Gastrocnemius medialis (tissue), 4 donors: ENCODE measurements at regions not wholly inside any gene's neighbourhood (a gene's known extent, or its start where the extent isn't known, plus 50 kb on each side); places are given as distances from the start of the nearest gene placed in this dataset.

Experiments
- ATAC-seq, 2 donors: fragments of 150-250 bp; one replicate each; pipeline ENCODE4 v1.9.1; 2016
- DNase-seq, 2 donors: peaks; one replicate each; pipeline ENCODE4 v3.0.0-alpha.2; 2019
- H3K27ac ChIP-seq, 4 donors: fragments of 200-600 bp; sonication (generic); 1 replicate in 1 of 4; 2 replicates in 3 of 4; pipeline ENCODE4 v1.5.1; 2016 to 2018; ENCODE audit warnings: mild to moderate bottlenecking in 2 of 4, moderate library complexity in 1 of 4
- H3K27me3 ChIP-seq, 3 donors: fragments of 200-600 bp; sonication (generic) in 2 of 3; 1 replicate in 1 of 3; 2 replicates in 2 of 3; pipeline versions ENCODE4 v1.5.1 to v1.6.0; 2016 to 2019; ENCODE audit warnings: mild to moderate bottlenecking in 1 of 3, moderate library complexity in 1 of 3
- H3K36me3 ChIP-seq, 2 donors: fragments of 200-600 bp; sonication (generic) in 1 of 2; one replicate each; pipeline ENCODE4 v1.5.1; 2017 to 2018
- H3K4me1 ChIP-seq, 2 donors: fragments of 200-600 bp; sonication (generic) in 1 of 2; one replicate each; pipeline ENCODE4 v1.5.1; 2016 to 2017; ENCODE audit warnings: mild to moderate bottlenecking in 2 of 2
- H3K4me3 ChIP-seq, 4 donors: fragments of 200-600 bp; sonication (generic) in 3 of 4; 1 replicate in 1 of 4; 2 replicates in 3 of 4; pipeline ENCODE4 v1.5.1; 2016 to 2019; ENCODE audit warnings: mild to moderate bottlenecking in 2 of 4
- H3K9me3 ChIP-seq, 3 donors: fragments of 200-600 bp; sonication (generic) in 2 of 3; 1 replicate in 1 of 3; 2 replicates in 2 of 3; pipeline ENCODE4 v1.5.1; 2016 to 2019
- CTCF ChIP-seq, 5 experiments: fragments of 450-650 bp in 3 of 5; fragments of 200-600 bp in 2 of 5; sonication (generic) in 2 of 5; IDR thresholded peaks in 4 of 5; conservative IDR thresholded peaks in 1 of 5; 1 replicate in 4 of 5; 2 replicates in 1 of 5; pipeline ENCODE4 v1.5.1; 2016 to 2019; ENCODE audit warnings: antibody characterized with exemption in 5 of 5, mild to moderate bottlenecking in 3 of 5, moderate library complexity in 3 of 5
- POLR2A ChIP-seq, 2 donors: fragments of 450-650 bp; IDR thresholded peaks; one replicate each; pipeline ENCODE4 v1.6.1; 2017; ENCODE audit warnings: antibody characterized with exemption in 2 of 2, mild to moderate bottlenecking in 2 of 2, moderate library complexity in 2 of 2
- in situ Hi-C, 4 donors: fragments of 200-750 bp; cut with MboI; loops; one replicate each; pipeline versions ENCODE4 v1.15.0 to v1.8.0; 2017; ENCODE audit warnings: low sequenced_read_pairs in 4 of 4
- intact Hi-C: fragments of 100-400 bp; cut with DNase I; formaldehyde crosslinking; loops from one replicate; pipeline ENCODE4 v1.15.1; 2023; ENCODE audit warnings: low total_unique reads

GRCh38 chr4:25531272-25531671, 124.4 kb upstream of the SLC34A2 start:
- no peaks in the 10 kb centered on the region for H3K4me1 ChIP-seq
- H3K36me3 ChIP-seq: no peaks in the 10 kb centered on the region
- H3K4me3 ChIP-seq: no peak overlapping the region
- H3K9me3 ChIP-seq: no peaks in the 10 kb centered on the region
- intact Hi-C loops: no loop called here
- in situ Hi-C loops: no loop called here
- no peaks in the 10 kb centered on the region for H3K27me3 ChIP-seq
- no peak for DNase-seq
- H3K27ac ChIP-seq: no peak overlapping the region
- no peak for ATAC-seq
- TF ChIP-seq CTCF (IDR thresholded peaks at IDR 0.05 in 4 of 5, conservative IDR thresholded peaks at IDR 0.05 in 1 of 5): no peak
- no peak for TF ChIP-seq POLR2A (IDR thresholded peaks at IDR 0.05)

DNA sequence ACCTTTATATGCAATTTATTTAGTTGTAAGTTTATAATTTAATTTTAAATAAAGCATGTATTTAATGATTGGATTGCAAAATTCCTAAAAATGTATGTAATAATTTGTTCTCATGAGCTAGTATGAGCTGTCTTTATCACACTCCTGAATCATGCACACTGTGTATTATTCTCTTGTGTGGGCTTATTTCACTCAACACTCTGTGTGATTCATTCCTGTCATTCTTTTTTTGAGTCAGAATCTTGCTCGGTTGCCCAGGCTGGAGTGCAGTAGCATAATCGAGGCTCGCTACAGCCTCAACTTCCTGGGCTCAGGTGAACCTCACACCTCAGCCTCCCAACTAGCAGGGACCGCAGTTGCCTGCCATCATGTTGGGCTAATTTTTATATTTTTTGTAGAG, 123.1 kb upstream of the SLC34A2 start:
- H3K4me1 ChIP-seq: no peaks in the 10 kb centered on the region
- DNase-seq (no peak), ATAC-seq (no peak)
- no peak overlapping the region for H3K27ac ChIP-seq
- in situ Hi-C loops: no loop called here
- no peaks in the 10 kb centered on the region for H3K27me3 ChIP-seq
- H3K4me3 ChIP-seq: no peak overlapping the region
- no peaks in the 10 kb centered on the region for H3K36me3 ChIP-seq
- TF ChIP-seq CTCF (IDR thresholded peaks at IDR 0.05 in 4 of 5, conservative IDR thresholded peaks at IDR 0.05 in 1 of 5) (no peak), POLR2A (IDR thresholded peaks at IDR 0.05) (no peak)
- intact Hi-C loops: no loop called here
- H3K9me3 ChIP-seq: no peaks in the 10 kb centered on the region

DNA sequence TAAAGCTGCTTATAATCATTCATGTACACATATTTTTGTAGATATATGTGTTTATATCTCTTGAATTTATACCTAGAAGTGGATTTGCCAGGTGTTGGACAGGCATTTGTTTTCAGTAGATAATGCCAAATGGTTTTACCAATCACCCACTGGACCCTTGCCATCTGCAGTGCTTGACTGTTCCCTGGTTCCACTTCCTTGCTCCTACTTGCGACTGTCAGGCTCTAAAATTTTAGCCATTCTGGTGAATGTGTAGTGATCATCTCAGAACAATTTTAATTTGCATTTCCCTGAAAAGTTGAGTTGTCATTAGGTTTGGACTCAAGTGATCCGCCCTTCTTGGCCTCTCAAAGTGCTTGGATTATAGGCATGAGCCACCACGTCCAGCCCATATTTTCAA, 122.4 kb upstream of the SLC34A2 start:
- ATAC-seq (no peak), DNase-seq (no peak)
- no peaks in the 10 kb centered on the region for H3K36me3 ChIP-seq
- TF ChIP-seq CTCF (IDR thresholded peaks at IDR 0.05 in 4 of 5, conservative IDR thresholded peaks at IDR 0.05 in 1 of 5): no peak
- TF ChIP-seq POLR2A (IDR thresholded peaks at IDR 0.05): no peak
- intact Hi-C loops (no loop called here), in situ Hi-C loops (no loop called here)
- H3K4me3 ChIP-seq: no peak overlapping the region
- H3K27me3 ChIP-seq: no peaks in the 10 kb centered on the region
- no peaks in the 10 kb centered on the region for H3K4me1 ChIP-seq
- no peak overlapping the region for H3K27ac ChIP-seq
- no peaks in the 10 kb centered on the region for H3K9me3 ChIP-seq

- TF ChIP-seq CTCF (IDR thresholded peaks at IDR 0.05 in 4 of 5, conservative IDR thresholded peaks at IDR 0.05 in 1 of 5) (no peak), POLR2A (IDR thresholded peaks at IDR 0.05) (no peak)
- in situ Hi-C loops: no loop called here
- H3K4me1 ChIP-seq: no peaks in the 10 kb centered on the region
- no peaks in the 10 kb centered on the region for H3K27me3 ChIP-seq
- no peak overlapping the region for H3K27ac ChIP-seq
- H3K36me3 ChIP-seq: no peaks in the 10 kb centered on the region
- intact Hi-C loops: no loop called here
- H3K9me3 ChIP-seq: no peaks in the 10 kb centered on the region
- H3K4me3 ChIP-seq: no peak overlapping the region
- no peak for DNase-seq
- ATAC-seq: no peak
These were observed 120.4 kb upstream of the SLC34A2 start for GRCh38 chr4:25535278-25535677.

- intact Hi-C loops (no loop called here), in situ Hi-C loops (no loop called here)
- H3K4me3 ChIP-seq: no peak overlapping the region
- TF ChIP-seq CTCF (IDR thresholded peaks at IDR 0.05 in 4 of 5, conservative IDR thresholded peaks at IDR 0.05 in 1 of 5) (no peak), POLR2A (IDR thresholded peaks at IDR 0.05) (no peak)
- DNase-seq (no peak), ATAC-seq (no peak)
- H3K27me3 ChIP-seq: no peaks in the 10 kb centered on the region
- H3K4me1 ChIP-seq: no peaks in the 10 kb centered on the region
- no peaks in the 10 kb centered on the region for H3K9me3 ChIP-seq
- no peak overlapping the region for H3K27ac ChIP-seq
- no peaks in the 10 kb centered on the region for H3K36me3 ChIP-seq
These were observed 119.8 kb upstream of the SLC34A2 start for GRCh38 chr4:25535701-25536473.
